ENCODE measurements at regions not wholly inside any gene's neighbourhood (a gene's known extent, or its start where the extent isn't known, plus 50 kb on each side); places are given as distances from the start of the nearest gene placed in this dataset.

GRCh38 chr6:113258771-113259170 lies 598.4 kb upstream of the MARCKS start:
- DNase-seq: no peak

GRCh38 chr6:113271437-113271836 lies 585.7 kb upstream of the MARCKS start:
- no peak for DNase-seq

GRCh38 chr6:113276601-113277000 lies 580.5 kb upstream of the MARCKS start:
- no peak for DNase-seq

- DNase-seq: no peak
Measured at GRCh38 chr6:113277111-113277510, 580.0 kb upstream of the MARCKS start.

- no peak for DNase-seq
Measured at GRCh38 chr6:113281014-113281413, 576.1 kb upstream of the MARCKS start.

GRCh38 chr6:113281431-113281830 lies 575.7 kb upstream of the MARCKS start:
- DNase-seq: no peak

GRCh38 chr6:113287396-113287795 lies 569.7 kb upstream of the MARCKS start:
- DNase-seq: no peak

- no peak for DNase-seq
Measured at GRCh38 chr6:113288409-113288808, 568.7 kb upstream of the MARCKS start.

GRCh38 chr6:113289166-113289565 lies 568.0 kb upstream of the MARCKS start:
- peak; percentile 92 for DNase-seq

- no peak for DNase-seq
Measured at GRCh38 chr6:113290684-113291083, 566.5 kb upstream of the MARCKS start.

- DNase-seq: no peak
Measured at GRCh38 chr6:113291751-113292445, 565.2 kb upstream of the MARCKS start.

GRCh38 chr6:113292646-113293422 lies 564.3 kb upstream of the MARCKS start:
- no peak for DNase-seq

- no peak for DNase-seq
Measured at GRCh38 chr6:113293423-113293740, 563.8 kb upstream of the MARCKS start.

- peak; percentile 87 for DNase-seq
Measured at GRCh38 chr6:113299531-113299930, 557.6 kb upstream of the MARCKS start.

GRCh38 chr6:113301651-113302050 lies 555.5 kb upstream of the MARCKS start:
- no peak for DNase-seq

- DNase-seq: no peak
Measured at GRCh38 chr6:113304116-113304515, 553.0 kb upstream of the MARCKS start.

GRCh38 chr6:113306552-113307145 lies 550.5 kb upstream of the MARCKS start:
- DNase-seq: peak; percentile 15

- DNase-seq: no peak
Measured at GRCh38 chr6:113308266-113308665, 548.9 kb upstream of the MARCKS start.

GRCh38 chr6:113313841-113314240 lies 543.3 kb upstream of the MARCKS start:
- DNase-seq: no peak

- peak; percentile 58 for DNase-seq
Measured at GRCh38 chr6:113315165-113315564, 542.0 kb upstream of the MARCKS start.

- DNase-seq: no peak
Measured at GRCh38 chr6:113315879-113316278, 541.3 kb upstream of the MARCKS start.

GRCh38 chr6:113317442-113317841 lies 539.7 kb upstream of the MARCKS start:
- DNase-seq: peak; percentile 26

- peak; percentile 69 for DNase-seq
Measured at GRCh38 chr6:113317891-113318574, 539.1 kb upstream of the MARCKS start.

- peak; percentile 69 for DNase-seq
Measured at GRCh38 chr6:113318575-113318917, 538.6 kb upstream of the MARCKS start.

Measured in NCI-H2171 treated with DMSO at 0.1 percent for 48 hours (cell line).